ENCODE measurements at regions not wholly inside any gene's neighbourhood (a gene's known extent, or its start where the extent isn't known, plus 50 kb on each side); places are given as distances from the start of the nearest gene placed in this dataset.
"Not testable (repeated sequence)": the region's sequence is repeated elsewhere in the genome, so short reads cannot be mapped to it uniquely, and the experiment has no call there.

DNA sequence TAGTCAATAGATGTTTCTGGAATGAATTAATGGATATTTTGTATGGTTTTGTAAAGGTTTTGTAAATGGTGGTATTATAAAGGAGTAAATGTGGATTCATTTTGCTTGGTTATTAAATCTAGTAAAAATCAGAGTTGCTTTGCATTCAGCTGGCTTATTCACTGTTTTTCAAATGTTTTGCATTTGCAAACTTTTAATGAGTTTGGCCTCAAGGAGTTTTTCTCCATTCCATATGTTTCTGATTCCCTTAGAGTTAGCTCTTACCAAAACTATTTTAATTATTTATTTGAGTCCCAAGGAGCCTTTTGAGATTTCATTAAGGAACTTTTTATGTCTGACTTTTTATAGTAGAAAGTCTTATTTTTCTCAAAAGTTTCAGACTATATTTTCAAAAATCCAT lies 992.2 kb downstream of the DIPK2A start:
- DNase-seq: no peak

DNA sequence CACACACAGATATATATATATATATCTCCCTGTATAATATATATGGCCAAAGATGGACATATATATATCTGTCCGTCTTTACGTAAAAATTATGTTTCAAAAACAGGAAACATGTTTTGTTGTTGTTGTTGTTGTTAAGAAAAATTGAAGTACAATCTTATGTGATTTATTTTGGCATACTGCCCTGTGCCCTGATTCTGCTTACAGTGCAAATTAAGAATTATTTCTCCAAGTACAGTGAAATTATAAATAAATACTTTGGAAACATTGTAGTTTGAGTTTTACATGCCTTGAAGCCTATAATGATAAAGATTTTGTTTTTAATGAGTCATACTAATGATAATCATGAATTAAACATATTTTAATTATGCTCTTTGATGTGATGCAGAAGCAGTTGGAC lies 994.9 kb downstream of the DIPK2A start:
- no peak for DNase-seq

DNA sequence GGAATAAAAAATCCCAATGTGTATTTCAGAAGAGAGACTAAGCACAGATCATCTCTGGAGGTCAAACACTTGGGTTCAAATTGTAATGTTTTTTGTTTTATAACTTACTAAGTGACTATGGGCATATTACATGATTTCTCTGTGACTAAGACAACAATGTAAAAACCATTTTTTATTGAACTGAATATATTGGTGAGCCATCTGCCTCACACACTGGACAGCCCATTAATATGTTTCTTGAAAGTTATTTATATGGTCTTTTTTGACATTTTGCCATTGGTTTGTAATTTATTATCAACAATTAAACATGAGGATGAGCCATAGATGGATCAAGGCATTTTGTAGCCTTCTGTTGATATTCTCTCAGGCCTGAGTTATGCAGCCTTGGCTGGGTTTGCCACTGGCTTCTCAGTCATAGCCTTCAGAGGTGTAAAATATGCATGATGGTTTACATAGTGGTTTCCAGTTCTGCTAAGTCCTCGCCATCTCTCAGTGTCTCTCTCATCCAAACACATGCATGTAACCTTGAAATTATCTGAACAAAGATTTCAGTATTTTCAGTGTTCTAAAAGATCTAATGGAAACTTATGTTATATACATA lies 997.2 kb downstream of the DIPK2A start:
- no peak for DNase-seq

DNA sequence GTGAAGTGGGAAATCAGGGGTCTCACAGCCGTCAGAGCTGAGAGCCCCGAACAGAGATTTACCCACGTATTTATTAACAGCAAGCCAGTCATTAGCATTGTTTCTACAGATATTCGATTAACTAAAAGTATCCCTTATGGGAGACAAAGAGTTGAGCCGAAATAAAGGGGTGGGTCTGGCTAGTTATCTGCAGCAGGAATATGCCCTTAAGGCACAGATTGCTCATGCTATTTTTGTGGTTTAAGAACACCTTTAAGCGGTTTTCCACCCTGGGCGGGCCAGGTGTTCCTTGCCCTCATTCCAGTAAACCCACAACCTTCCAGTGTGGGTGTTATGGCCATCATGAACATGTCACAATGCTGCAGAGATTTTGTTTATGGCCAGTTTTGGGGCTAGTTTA lies 1012.9 kb downstream of the DIPK2A start:
- DNase-seq: not testable (repeated sequence)

DNA sequence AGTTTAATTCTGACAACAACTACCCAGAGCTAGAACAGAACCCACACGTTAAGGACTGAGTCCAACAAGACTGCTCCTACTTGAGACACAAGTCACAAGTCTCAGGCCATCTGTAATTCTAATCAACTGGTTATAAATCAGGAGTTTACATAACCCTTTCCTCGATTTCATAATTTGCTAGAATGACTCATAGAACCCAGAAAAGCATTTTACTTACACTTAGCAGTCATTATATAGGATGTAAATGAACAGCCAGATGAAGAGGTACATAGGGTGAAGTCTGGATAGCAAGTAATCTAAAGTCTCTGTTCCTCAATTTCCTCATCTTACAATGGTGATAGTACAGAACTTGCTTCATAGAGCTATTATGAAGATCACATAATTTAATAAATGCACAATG lies 1018.2 kb downstream of the DIPK2A start:
- DNase-seq: no peak

DNA sequence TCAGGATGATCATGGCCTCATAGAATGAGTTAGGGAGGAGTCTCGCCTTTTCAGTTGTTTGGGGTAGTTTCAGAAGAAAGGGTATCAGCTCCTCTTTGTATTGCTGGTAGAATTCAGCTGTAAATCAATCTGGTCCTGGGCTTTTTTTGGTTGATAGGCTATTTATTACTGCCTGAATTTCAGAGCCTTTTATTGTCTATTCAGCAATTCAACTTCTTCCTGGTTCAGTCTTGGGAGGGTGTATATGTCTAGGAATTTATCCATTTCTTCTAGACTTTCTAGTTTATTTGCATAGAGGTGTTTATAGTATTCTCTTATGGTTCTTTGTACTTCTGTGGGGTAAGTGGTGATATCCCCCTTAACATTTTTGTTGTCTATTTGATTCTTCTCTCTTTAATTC lies 1024.2 kb downstream of the DIPK2A start:
- no peak for DNase-seq

DNA sequence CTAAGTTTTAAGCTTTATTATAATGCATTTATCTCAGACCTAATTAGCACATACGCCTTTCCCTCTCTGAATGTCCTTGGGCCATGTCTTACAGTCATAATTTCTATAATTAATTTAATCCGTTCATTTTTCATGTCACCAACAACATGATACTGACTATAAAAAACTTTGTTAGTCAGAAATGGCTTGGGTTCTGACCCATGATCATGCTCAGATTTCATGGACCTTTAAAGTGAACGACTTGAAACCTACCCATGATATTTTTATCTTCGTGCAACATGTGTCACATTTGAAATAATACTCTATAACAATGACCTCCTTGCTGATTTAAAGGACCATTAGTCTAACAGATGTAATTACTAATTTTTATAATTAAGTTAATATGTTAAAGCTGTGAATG lies 1033.8 kb downstream of the DIPK2A start:
- no peak for DNase-seq

DNA sequence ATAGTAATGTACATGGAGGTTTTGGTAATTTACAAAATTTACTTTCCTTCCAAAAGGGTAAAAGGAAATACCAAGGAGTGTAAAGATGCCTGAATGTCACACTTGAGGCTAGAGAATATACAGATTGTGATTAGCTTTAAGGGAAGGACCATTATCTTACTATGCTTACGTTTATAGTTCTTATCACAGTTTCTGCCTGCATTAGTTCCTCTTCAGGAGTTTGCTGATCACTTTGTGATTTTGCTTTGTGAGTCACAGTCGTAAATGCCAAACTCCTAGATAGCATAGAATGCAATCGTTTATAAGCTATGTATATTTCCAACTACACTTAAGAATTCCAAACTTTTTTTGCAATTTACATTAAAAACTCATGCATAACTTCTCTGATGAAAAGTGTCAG lies 1034.6 kb downstream of the DIPK2A start:
- no peak for DNase-seq

DNA sequence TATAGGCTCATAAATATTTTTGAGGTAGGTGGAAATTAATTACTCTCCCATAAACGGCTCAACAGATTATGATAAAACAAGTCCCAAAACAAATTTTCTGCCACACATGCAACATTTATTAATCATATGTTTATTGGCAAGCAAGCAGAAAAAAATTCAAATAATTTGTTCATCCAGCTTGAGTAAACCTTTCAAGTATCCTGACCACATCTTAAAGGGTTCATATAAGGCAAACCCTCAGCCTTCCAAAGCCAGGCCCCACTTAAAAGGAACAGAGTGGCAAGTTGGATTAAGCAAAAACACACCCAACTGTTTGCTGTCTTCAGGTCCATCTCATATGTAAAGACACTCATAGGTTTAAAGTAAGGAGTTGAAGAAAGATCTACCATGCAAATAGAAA lies 1042.3 kb downstream of the DIPK2A start:
- DNase-seq: no peak

DNA sequence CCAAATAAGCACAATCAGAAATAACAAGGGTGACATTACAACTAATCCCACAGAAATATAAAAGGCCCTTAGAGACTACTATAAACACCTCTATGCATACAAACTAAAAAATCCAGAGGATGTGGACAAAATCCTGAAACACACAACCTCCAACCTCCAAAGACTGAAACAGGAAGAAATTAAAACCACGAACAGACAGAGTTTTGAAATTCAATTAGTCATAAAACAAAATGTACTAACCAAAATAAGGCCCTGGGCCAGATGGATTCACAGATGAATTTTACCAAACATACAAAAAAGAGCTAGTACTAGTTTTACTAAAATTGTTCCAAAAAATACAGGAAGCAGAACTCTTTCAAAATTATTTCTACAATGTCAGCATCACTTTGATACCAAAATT lies 1043.6 kb downstream of the DIPK2A start:
- no peak for DNase-seq

DNA sequence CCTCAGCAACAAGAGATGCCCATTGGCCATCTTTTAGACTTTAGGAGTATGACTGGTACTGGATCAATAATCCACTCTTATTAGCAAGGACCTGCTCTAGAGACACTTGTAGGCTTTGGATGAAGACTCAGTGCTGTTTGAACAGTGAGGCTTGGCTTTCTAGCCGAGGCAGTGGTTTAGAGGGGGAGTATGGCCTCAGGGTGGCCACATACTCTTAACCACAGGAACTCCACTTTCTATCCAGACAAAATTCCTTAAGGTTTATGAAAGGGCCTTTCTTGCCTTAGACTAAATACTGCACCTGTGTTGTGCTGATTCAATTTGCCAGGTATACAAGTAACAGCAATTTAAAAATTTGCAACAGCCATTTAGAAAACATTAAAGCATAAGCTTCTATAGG lies 1046.3 kb downstream of the DIPK2A start:
- DNase-seq: no peak

DNA sequence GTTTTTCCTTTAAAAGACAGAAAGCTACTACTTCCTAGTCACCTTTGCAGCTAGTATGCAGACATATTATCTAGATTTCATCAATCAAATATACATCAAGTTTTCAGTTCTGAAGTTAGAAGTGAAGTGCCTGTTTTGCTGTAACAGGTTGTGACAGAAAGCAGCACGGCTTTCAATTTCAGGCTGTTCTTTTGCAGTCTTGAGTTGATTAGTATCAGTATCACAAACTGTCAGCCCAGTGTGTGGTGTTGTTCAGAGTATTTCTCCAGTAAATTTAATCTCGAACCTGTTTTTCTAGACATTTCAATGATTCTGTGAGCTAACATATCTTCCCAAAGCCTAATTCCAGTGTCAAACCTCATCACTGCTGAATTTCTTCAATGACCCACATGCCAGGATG lies 1050.8 kb downstream of the DIPK2A start:
- no peak for DNase-seq

DNA sequence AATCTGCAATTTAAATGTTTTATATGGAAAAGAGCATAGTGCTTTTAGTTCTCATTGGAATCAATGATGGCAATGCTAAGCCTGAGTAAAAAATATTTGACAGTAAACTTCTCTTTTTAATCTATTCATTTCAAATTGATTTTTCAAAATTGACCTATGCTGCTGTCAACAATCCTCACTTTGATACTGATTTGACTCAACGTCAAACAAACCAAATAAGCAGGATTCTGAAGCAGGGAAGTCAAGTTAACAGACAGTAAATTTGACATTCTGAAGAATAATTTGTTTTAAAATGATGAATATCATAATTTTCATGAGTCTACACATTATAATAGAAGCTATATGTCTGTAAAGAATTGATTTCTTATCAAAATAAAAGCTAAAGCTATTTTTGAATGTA lies 1053.1 kb downstream of the DIPK2A start:
- no peak for DNase-seq

DNA sequence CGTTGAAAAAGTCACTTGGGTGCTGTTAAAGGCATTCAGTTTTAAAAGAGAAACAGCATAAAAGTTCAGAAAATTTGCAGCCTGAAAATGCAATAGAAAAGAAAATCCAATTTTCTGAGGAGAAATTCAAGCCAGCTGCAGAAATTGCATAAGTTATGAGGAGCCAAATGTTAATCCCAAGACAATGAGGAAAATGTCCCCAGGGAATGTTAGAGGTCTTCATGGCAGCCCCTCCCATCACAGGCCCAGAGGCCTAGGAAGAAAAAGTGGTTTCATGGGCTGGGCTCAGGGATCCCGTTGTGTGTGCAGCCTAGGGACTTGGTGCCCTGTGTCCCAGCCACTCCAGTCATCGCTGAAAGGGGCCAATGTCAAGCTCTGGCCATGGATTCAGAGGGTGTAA lies 1055.6 kb downstream of the DIPK2A start:
- not testable (repeated sequence) for DNase-seq

DNA sequence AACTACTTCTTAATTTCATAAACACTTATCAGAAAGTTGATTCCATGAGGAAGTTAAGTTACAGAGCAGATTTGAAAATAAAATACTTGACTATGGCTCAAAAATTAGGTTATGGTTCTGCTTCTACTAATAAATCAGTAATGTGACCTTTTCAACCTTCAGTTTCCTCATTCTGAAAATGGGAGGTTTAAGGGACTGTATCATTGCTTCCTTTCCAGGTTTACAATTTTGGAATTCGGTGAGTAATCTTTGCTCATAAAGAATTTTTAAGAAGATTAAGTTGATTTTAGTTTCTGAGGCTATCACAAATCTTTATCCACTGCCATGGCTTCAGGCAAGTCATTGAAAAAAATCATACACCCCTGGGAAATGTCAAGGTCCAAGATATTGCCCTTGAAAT lies 1061.2 kb downstream of the DIPK2A start:
- DNase-seq: no peak

DNA sequence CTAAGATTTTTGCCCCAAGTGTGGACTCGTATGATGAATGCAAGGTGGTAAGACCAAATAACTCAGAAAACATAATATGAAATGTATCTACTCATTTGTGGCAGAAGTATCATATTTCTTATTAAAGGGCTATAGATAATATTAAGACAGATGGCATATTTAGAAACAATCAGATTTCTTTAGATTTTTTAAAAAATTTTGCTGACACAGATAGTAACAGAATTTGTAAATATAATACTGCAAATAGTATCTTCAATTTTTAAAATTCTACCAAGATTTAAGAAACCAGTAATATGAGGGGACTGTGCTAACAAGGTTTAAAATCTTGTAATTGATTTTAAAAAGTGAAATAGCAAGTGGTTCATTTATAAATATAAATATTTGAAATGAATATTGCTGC lies 1064.1 kb downstream of the DIPK2A start:
- DNase-seq: no peak

DNA sequence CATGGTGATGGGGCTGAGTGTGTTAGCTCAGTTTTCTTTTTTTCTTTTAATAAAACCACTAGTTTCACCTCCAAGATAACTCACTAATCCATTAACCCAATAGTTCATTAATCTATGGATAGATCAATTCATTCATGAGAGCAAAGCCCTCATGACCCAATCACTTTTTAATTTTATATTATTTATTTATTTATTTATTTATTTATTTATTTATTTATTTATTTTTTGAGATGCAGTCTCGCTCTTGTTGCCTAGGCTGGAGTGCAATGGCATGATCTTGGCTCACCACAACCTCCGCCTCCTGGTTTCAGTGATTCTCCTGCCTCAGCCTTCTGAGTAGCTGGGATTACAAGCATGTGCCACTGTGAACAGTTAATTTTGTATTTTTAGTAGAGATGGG lies 1082.4 kb downstream of the DIPK2A start:
- DNase-seq: not testable (repeated sequence)

DNA sequence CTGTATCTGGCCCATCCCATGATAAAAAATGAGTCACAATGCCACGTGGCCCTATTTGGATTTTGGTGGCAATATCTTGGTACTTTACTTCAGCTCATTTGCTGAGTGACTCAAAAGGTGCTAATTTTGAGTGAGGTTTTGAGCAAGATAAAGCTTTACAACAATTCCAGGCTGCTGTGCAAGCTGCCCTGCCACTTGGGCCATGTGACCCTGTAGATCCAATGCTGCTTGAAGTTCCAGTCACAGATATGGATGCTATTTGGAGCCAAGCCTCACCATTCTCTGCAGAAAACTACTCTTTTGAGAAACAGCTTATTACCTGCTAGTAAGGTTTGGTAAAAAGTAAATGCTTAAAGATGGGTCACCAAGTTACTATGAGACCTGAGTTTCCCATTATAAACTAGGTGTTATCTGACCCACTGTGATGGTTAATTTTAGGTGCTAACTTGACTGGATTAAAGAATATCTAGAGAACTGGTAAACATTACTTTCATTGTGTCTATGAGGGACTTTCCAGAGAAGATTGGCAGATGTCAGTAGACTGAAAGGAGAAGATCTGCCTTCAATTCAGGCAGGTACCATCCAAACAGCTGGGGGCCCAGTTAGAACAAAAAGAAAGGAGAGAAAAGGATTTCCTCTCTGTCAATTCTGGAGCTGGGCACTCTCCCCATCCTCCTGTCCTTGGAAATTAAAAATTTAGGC lies 1083.9 kb downstream of the DIPK2A start:
- no peak for DNase-seq

DNA sequence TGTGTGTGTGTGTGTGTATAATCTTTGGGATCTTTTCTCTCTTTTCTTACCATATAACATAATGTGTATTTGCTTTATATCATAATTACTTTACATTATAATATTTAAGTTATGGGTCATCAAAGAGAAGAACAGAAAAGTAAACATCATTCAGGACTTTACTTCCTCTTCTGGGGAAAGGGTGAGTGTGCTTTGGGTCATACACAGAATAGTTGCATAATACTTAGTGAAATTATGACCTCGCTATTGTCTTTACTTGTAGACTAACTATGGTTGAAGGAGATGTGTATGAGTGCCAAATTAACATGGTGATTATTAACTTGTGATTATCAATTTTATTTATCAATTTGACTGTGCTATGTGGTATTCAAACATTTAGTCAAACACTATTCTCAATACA lies 1086.9 kb downstream of the DIPK2A start:
- DNase-seq: no peak

DNA sequence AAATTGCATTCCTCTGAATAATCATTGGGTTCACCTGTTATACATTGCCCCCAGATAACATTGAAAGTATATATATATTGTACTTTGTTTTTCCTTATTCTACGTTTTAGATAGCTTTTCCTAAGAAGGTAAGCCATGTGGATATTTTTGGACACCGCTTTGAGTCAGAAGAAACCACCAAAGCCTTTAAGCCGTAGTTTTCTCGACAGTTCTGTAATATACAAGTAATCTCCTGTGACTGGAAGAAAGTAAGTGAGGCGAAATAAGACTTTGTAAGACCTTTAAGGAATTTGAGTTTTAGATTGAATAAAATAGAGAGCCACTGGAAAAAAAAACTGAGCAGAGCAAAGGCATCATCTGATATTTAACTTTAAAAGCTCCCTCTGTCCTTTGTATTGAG lies 1092.0 kb downstream of the DIPK2A start:
- no peak for DNase-seq

DNA sequence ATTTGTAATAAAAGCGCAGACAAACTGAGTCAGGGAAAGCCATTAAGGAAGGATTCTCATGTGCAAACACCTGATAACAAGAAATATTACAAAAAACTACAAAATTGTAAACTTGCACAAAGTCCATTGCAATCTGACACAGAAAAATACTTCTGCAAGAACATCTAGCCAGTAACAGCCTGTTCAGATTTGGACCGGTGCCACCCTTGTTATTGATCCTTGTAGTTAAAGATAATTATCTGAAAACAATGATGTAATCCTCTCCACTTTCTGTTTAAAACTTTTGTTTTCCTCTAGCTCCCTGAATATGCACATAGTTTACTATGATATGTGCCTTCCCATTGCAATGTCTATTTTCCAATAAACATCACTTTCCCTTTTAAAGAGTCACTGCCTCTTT lies 1090.2 kb downstream of the PLOD2 start:
- DNase-seq: no peak

DNA sequence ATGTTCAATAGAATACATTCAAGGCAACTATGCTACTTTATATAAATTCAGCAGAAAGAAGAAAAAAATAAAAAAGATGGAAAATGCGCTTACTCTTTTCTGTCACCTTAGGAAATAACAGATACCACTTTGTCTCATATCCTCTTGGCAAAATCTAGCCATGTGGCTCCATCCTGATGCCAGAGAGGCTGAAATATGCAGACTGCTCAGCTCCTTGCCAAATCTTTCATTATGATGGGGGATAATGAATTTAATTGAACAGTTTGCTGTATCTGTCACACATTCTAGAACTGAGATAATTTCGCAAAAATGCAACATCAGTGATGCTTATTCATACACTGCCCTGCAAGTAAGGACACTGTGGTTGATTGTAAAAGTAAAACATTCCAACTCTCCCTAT lies 1081.5 kb downstream of the PLOD2 start:
- no peak for DNase-seq

DNA sequence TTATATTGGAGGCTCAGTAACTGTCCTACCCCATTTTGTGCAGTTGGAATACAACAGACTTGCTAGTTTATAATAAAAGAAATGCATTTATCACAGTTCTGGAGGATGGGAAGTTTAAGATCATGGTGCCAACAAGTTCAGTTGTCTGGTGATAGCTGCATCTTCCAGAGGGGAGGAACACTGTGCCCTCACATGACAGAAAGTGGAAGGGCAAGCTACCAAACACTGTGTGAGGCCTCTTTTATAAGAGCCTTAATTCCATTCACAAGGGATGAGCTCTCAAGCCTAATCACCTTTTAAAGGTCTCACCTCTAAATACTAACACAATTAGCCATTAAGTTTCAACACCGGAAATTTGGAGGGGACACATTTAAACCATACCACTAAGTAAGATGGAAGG lies 1073.9 kb downstream of the PLOD2 start:
- no peak for DNase-seq

DNA sequence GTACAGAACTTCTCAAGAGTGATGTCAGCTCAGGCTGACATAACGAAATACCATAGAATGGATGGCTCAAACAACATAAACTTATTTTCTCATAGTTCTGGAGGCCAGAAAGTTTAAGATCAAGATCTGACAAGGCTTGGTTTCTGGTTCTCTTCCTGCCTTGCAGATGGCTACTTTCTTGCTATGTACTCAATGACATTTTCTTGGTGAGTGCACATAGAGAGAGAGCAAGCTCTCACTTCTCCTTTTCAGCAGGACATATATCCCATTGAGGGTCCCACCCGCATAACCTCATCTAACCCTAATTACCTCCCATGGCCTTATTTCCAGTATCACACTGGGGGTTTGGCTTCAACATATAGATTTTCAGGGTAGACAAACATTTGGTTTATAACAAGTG lies 1072.1 kb downstream of the PLOD2 start:
- DNase-seq: no peak

DNA sequence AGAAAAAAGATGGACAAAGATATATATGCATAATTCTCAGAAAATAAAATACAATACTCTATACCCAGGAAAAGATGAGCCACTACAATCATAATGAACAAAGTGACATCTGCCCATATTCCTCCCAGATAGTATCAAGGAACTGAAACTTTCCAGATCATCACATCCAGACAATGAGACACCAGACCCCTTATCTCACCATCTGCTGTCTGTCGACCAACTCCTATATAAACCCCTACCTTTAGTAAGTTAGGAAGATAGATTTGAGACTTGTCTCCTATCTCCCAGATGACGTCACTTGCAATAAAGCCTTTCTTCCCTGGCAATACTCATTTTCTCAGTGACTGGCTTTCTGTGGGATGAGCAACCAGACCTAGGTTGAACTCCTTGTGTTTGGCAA lies 1071.6 kb downstream of the PLOD2 start:
- no peak for DNase-seq
